ENCODE measurements at regions not wholly inside any gene's neighbourhood (a gene's known extent, or its start where the extent isn't known, plus 50 kb on each side); places are given as distances from the start of the nearest gene placed in this dataset.

GRCh38 chr9:11551106-11551505 is 938.3 kb upstream of the PTPRD start:
- H3K4me3 ChIP-seq (ENCODE audit: low read depth, low read length): no peak overlapping the region
- POLR2A ChIA-PET: no interaction called here
- H3K36me3 ChIP-seq (ENCODE audit: control insufficient read depth in 2 of 2, insufficient read depth in 1 of 2, low read length in 2 of 2): no peaks in the 10 kb centered on the region
- no peak overlapping the region for H3K27ac ChIP-seq (ENCODE audit: extremely low read depth, low read depth, low read length)
- CTCF ChIA-PET: no interaction called here
- no peaks in the 10 kb centered on the region for H3K9me3 ChIP-seq (ENCODE audit: control insufficient read depth, insufficient read depth, low read depth, low read length)
- H3K4me1 ChIP-seq (ENCODE audit: control insufficient read depth, insufficient read depth, low read length): no peaks in the 10 kb centered on the region
- no peak for TF ChIP-seq ZNF366 (tag by site-specific recombination; conservative IDR thresholded peaks at IDR 0.05)
- TF ChIP-seq GLIS2 (tag by site-specific recombination; IDR thresholded peaks at IDR 0.05): no peak
- TF ChIP-seq ZNF302 (tag by site-specific recombination; IDR thresholded peaks at IDR 0.05; ENCODE audit: low read depth): no peak
- TF ChIP-seq REST (tag by site-specific recombination; IDR thresholded peaks at IDR 0.05): no peak
- no peak for TF ChIP-seq BCL11B (tag by site-specific recombination; IDR thresholded peaks at IDR 0.05; ENCODE audit: low read depth)
- no peak for TF ChIP-seq ZNF37A (tag by site-specific recombination; IDR thresholded peaks at IDR 0.05)
- no peak for TF ChIP-seq KLF8 (tag by site-specific recombination; IDR thresholded peaks at IDR 0.05)
- no peak for TF ChIP-seq ZNF48 (tag by site-specific recombination; IDR thresholded peaks at IDR 0.05)

DNA sequence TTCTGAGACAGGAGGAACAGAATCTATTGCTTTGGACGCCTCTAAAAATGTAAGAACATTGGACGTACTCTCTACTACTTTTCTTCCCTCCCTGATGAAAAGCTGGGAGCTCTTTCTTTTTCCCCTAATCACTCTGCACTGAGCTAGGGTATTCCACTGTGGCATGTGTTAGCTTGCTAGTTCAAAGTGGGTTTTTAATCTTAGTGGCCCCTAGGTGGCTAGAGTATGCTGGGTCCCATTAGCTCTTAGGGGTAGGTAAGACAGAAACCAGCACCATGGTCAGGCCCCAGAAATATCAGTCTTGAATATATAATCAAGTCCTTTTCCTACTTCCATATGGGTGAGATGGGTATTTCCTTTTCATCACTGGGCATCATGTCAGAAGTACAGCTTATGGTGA is 945.2 kb upstream of the PTPRD start:
- Histone ChIP-seq H3K36me3 (ENCODE audit: control insufficient read depth in 2 of 2, insufficient read depth in 1 of 2, low read length in 2 of 2) (no peaks in the 10 kb centered on the region), H3K27ac (ENCODE audit: extremely low read depth, low read depth, low read length) (no peak overlapping the region), H3K9me3 (ENCODE audit: control insufficient read depth, insufficient read depth, low read depth, low read length) (no peaks in the 10 kb centered on the region), H3K4me1 (ENCODE audit: control insufficient read depth, insufficient read depth, low read length) (no peaks in the 10 kb centered on the region), H3K4me3 (ENCODE audit: low read depth, low read length) (no peak overlapping the region)
- TF ChIP-seq ZNF548 (tag by site-specific recombination; IDR thresholded peaks at IDR 0.05) (no peak), ZNF138 (tag by site-specific recombination; IDR thresholded peaks at IDR 0.05; ENCODE audit: borderline replicate concordance) (no peak), ZNF114 (tag by site-specific recombination; IDR thresholded peaks at IDR 0.05) (no peak), ZNF48 (tag by site-specific recombination; IDR thresholded peaks at IDR 0.05) (no peak), ZNF600 (tag by site-specific recombination; IDR thresholded peaks at IDR 0.05) (no peak), ZNF391 (tag by site-specific recombination; IDR thresholded peaks at IDR 0.05; ENCODE audit: borderline replicate concordance, low read depth) (no peak), ZNF571 (tag by site-specific recombination; IDR thresholded peaks at IDR 0.05) (no peak)
- TF ChIP-seq, protein P1, sequence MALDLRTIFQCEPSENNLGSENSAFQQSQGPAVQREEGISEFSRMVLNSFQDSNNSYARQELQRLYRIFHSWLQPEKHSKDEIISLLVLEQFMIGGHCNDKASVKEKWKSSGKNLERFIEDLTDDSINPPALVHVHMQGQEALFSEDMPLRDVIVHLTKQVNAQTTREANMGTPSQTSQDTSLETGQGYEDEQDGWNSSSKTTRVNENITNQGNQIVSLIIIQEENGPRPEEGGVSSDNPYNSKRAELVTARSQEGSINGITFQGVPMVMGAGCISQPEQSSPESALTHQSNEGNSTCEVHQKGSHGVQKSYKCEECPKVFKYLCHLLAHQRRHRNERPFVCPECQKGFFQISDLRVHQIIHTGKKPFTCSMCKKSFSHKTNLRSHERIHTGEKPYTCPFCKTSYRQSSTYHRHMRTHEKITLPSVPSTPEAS (tag by site-specific recombination; IDR thresholded peaks at IDR 0.05): no peak
- ChIA-PET POLR2A (no interaction called here), CTCF (no interaction called here)

GRCh38 chr9:11559001-11559776 is 946.4 kb upstream of the PTPRD start:
- H3K36me3 ChIP-seq (ENCODE audit: control insufficient read depth in 2 of 2, insufficient read depth in 1 of 2, low read length in 2 of 2): no peaks in the 10 kb centered on the region
- ChIA-PET POLR2A (no interaction called here), CTCF (no interaction called here)
- no peaks in the 10 kb centered on the region for H3K9me3 ChIP-seq (ENCODE audit: control insufficient read depth, insufficient read depth, low read depth, low read length)
- H3K4me1 ChIP-seq (ENCODE audit: control insufficient read depth, insufficient read depth, low read length): no peaks in the 10 kb centered on the region
- H3K4me3 ChIP-seq (ENCODE audit: low read depth, low read length): no peak overlapping the region
- no peak overlapping the region for H3K27ac ChIP-seq (ENCODE audit: extremely low read depth, low read depth, low read length)
- TF ChIP-seq ZNF792 (tag by site-specific recombination; IDR thresholded peaks at IDR 0.05) (no peak), ZXDB (tag by site-specific recombination; IDR thresholded peaks at IDR 0.05) (no peak), ZNF639 (tag by site-specific recombination; IDR thresholded peaks at IDR 0.05) (no peak), ZNF555 (tag by site-specific recombination; conservative IDR thresholded peaks at IDR 0.05) (no peak), ZNF629 (tag by site-specific recombination; IDR thresholded peaks at IDR 0.05) (no peak), ZNF747 (tag by site-specific recombination; IDR thresholded peaks at IDR 0.05) (no peak), ZNF558 (tag by site-specific recombination; IDR thresholded peaks at IDR 0.05) (no peak), ZNF155 (tag by site-specific recombination; IDR thresholded peaks at IDR 0.05) (no peak), ZNF48 (tag by site-specific recombination; IDR thresholded peaks at IDR 0.05) (no peak)

All from HEK293 (cell line).